Liver (tissue), 8 donors: ENCODE measurements at regions not wholly inside any gene's neighbourhood (a gene's known extent, or its start where the extent isn't known, plus 50 kb on each side); places are given as distances from the start of the nearest gene placed in this dataset.

Source experiments
- DNase-seq: peaks from one replicate; pipeline ENCODE4 v3.0.0-alpha.2; 2017; ENCODE audit warnings: low spot score
- H3K27ac ChIP-seq, 2 donors: one replicate each; pipeline ENCODE4 v1.7.0; 2013; ENCODE audit warnings: inconsistent platforms in 2 of 2, low read length in 2 of 2, control low read depth in 1 of 2, low read depth in 1 of 2, mild to moderate bottlenecking in 1 of 2
- H3K27me3 ChIP-seq, 4 donors: one replicate each; pipeline versions ENCODE4 v1.6.1 to v1.7.0; 2013; ENCODE audit warnings: low read length in 3 of 4, inconsistent platforms in 1 of 4, mild to moderate bottlenecking in 1 of 4, moderate library complexity in 1 of 4; ENCODE audit not compliant: control insufficient read depth in 4 of 4, insufficient read depth in 4 of 4
- H3K36me3 ChIP-seq, 4 donors: one replicate each; pipeline versions ENCODE4 v1.6.1 to v1.7.0; 2013; ENCODE audit warnings: low read length in 3 of 4, mild to moderate bottlenecking in 3 of 4, low read depth in 1 of 4, moderate library complexity in 1 of 4; ENCODE audit not compliant: control insufficient read depth in 4 of 4, insufficient read depth in 3 of 4
- H3K4me1 ChIP-seq, 4 donors: one replicate each; pipeline versions ENCODE4 v1.6.1 to v1.7.0; 2013; ENCODE audit warnings: low read length in 3 of 4, mild to moderate bottlenecking in 3 of 4, moderate library complexity in 1 of 4; ENCODE audit not compliant: control insufficient read depth in 4 of 4, insufficient read depth in 4 of 4
- H3K4me3 ChIP-seq, 3 donors: one replicate each; pipeline versions ENCODE4 v1.6.1 to v1.7.0; 2013; ENCODE audit warnings: low read length in 3 of 3, control low read depth in 1 of 3, low read depth in 1 of 3, mild to moderate bottlenecking in 1 of 3
- H3K9ac ChIP-seq, 2 donors: one replicate each; pipeline ENCODE4 v1.7.0; 2013; ENCODE audit warnings: low read length in 2 of 2, mild to moderate bottlenecking in 2 of 2, moderate library complexity in 2 of 2, control low read depth in 1 of 2, low read depth in 1 of 2
- H3K9me3 ChIP-seq, 4 donors: one replicate each; pipeline versions ENCODE4 v1.6.1 to v1.7.0; 2013; ENCODE audit warnings: low read length in 3 of 4; ENCODE audit not compliant: control insufficient read depth in 4 of 4
- ATF3 ChIP-seq: IDR thresholded peaks from 2 replicates; pipeline ENCODE4 v1.6.1; 2016; ENCODE audit warnings: antibody characterized with exemption
- CTCF ChIP-seq: fragments of 150-350 bp; IDR thresholded peaks from 2 replicates; pipeline ENCODE4 v1.5.1; 2017; ENCODE audit warnings: improper control_type of control experiment, low read depth, low read length; ENCODE audit not compliant: missing input control
- EGR1 ChIP-seq, 2 donors: IDR thresholded peaks; 2 replicates each; pipeline ENCODE4 v1.6.1; 2016 to 2018; ENCODE audit warnings: antibody characterized with exemption in 2 of 2, low read depth in 2 of 2
- FOXA1 ChIP-seq: IDR thresholded peaks from 2 replicates; pipeline ENCODE4 v1.6.1; 2016; ENCODE audit warnings: antibody characterized with exemption
- FOXA2 ChIP-seq: IDR thresholded peaks from 2 replicates; pipeline ENCODE4 v1.6.1; 2016; ENCODE audit warnings: antibody characterized with exemption
- GABPA ChIP-seq, 2 donors: IDR thresholded peaks in 1 of 2; conservative IDR thresholded peaks in 1 of 2; 2 replicates each; pipeline ENCODE4 v1.6.1; 2016; ENCODE audit warnings: antibody characterized with exemption in 2 of 2, mild to moderate bottlenecking in 1 of 2, moderate library complexity in 1 of 2
- HNF4A ChIP-seq, 2 donors: conservative IDR thresholded peaks; 2 replicates each; pipeline ENCODE4 v1.6.1; 2016; ENCODE audit warnings: antibody characterized with exemption in 2 of 2, mild to moderate bottlenecking in 2 of 2
- HNF4G ChIP-seq: IDR thresholded peaks from 2 replicates; pipeline ENCODE4 v1.6.1; 2016; ENCODE audit warnings: antibody characterized with exemption
- JUND ChIP-seq, 2 donors: IDR thresholded peaks; 2 replicates each; pipeline ENCODE4 v1.6.1; 2016; ENCODE audit warnings: antibody characterized with exemption in 2 of 2
- NR2F2 ChIP-seq: IDR thresholded peaks from 2 replicates; pipeline ENCODE4 v1.6.1; 2016; ENCODE audit warnings: antibody characterized with exemption
- RAD21 ChIP-seq, 2 donors: IDR thresholded peaks; 2 replicates each; pipeline ENCODE4 v1.6.1; 2016; ENCODE audit warnings: antibody characterized with exemption in 2 of 2, mild to moderate bottlenecking in 2 of 2
- REST ChIP-seq: IDR thresholded peaks from 2 replicates; pipeline ENCODE4 v1.6.1; 2016; ENCODE audit warnings: antibody characterized with exemption, mild to moderate bottlenecking
- RXRA ChIP-seq, 2 donors: IDR thresholded peaks; 2 replicates each; pipeline ENCODE4 v1.6.1; 2017 to 2018; ENCODE audit warnings: antibody characterized with exemption in 2 of 2, mild to moderate bottlenecking in 1 of 2
- SP1 ChIP-seq: IDR thresholded peaks from 2 replicates; pipeline ENCODE4 v1.6.1; 2018; ENCODE audit warnings: antibody characterized with exemption, mild to moderate bottlenecking
- TAF1 ChIP-seq: conservative IDR thresholded peaks from 2 replicates; pipeline ENCODE4 v1.6.1; 2016; ENCODE audit warnings: antibody characterized with exemption, mild to moderate bottlenecking
- YY1 ChIP-seq: IDR thresholded peaks from 2 replicates; pipeline ENCODE4 v1.6.1; 2016; ENCODE audit warnings: antibody characterized with exemption, mild to moderate bottlenecking
- ZBTB33 ChIP-seq: IDR thresholded peaks from 2 replicates; pipeline ENCODE4 v1.6.1; 2016; ENCODE audit warnings: antibody characterized with exemption
- WGBS: extraction: QIAGEN DNeasy Blood & Tissue Kit; methylation state at CpG from one replicate; pipeline ENCODE4 v1.1.7; 2013; 5-methylcytosine and 5-hydroxymethylcytosine counted together
- TF ChIP-seq, protein P1 (sequence below): IDR thresholded peaks from 2 replicates; pipeline ENCODE4 v1.6.1; 2016; ENCODE audit warnings: antibody characterized with exemption
- donor health status: healthy.
- donor health status: healthy.
- donor health status: healthy.
- donor health status: healthy.
- donor health status: healthy.

- no peak overlapping the region for H3K27ac ChIP-seq
- H3K9me3 ChIP-seq = peaks cover 0 to 5% (median 0%) of the 10 kb centered on the region in 4 donors
- H3K27me3 ChIP-seq = no peaks in the 10 kb centered on the region
- H3K4me3 ChIP-seq = no peak overlapping the region
- no peaks in the 10 kb centered on the region for H3K4me1 ChIP-seq
- H3K9ac ChIP-seq = no peak overlapping the region
- TF ChIP-seq ATF3 = no peak
- no peak for TF ChIP-seq EGR1 (IDR thresholded peaks at IDR 0.05; ENCODE audit: low read depth in 2 of 2)
- no peak for TF ChIP-seq YY1
- WGBS = 94% methylated on average over 3 of the region's 3 CpGs
- no peak for DNase-seq
- H3K36me3 ChIP-seq = no peaks in the 10 kb centered on the region
These were observed 289.5 kb upstream of the SLC30A5 start for GRCh38 chr5:68804343-68804742.

- Histone ChIP-seq H3K9me3 (peaks cover 0 to 5% (median 0%) of the 10 kb centered on the region in 4 donors), H3K27ac (no peak overlapping the region), H3K9ac (no peak overlapping the region), H3K27me3 (no peaks in the 10 kb centered on the region), H3K36me3 (no peaks in the 10 kb centered on the region), H3K4me3 (no peak overlapping the region), H3K4me1 (no peaks in the 10 kb centered on the region)
- TF ChIP-seq ATF3 = no peak
- DNase-seq = no peak
These were observed 288.4 kb upstream of the SLC30A5 start for GRCh38 chr5:68805444-68805843.

DNA sequence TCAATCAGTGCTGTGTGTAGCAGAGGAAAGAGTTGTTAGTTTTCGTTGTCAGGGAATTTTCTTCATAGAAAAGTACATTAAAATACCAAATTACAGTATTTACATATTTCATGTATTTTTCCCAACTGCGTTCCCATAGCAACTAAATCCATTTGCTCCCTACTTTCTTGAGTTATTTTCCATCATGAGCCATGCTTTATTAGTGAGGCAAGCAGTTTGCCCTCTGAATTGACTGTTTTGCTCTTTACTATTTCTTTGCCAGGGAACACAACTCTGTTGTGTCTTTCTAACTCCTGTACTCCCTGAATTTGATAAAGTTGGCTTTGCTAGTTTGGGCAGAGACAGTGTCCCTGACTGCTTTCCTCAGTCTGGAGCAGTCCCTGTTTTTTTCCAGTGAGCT is 276.2 kb upstream of the SLC30A5 start:
- no peak overlapping the region for H3K9ac ChIP-seq
- 85% methylated on average over 2 of the region's 2 CpGs for WGBS
- H3K9me3 ChIP-seq = no peaks in the 10 kb centered on the region
- H3K36me3 ChIP-seq = no peaks in the 10 kb centered on the region
- no peak for DNase-seq
- no peak overlapping the region for H3K4me3 ChIP-seq
- H3K27ac ChIP-seq = no peak overlapping the region
- TF ChIP-seq GABPA (IDR thresholded peaks at IDR 0.05 in 1 of 2, conservative IDR thresholded peaks at IDR 0.05 in 1 of 2) (no peak), FOXA1 (no peak), NR2F2 (no peak), EGR1 (IDR thresholded peaks at IDR 0.05; ENCODE audit: low read depth in 2 of 2) (no peak), HNF4A (conservative IDR thresholded peaks at IDR 0.05) (no peak), RXRA (IDR thresholded peaks at IDR 0.05) (no peak), FOXA2 (no peak), YY1 (no peak), ATF3 (no peak), REST (no peak), HNF4G (no peak), SP1 (no peak), RAD21 (IDR thresholded peaks at IDR 0.05) (no peak), CTCF (no peak), TAF1 (no peak), JUND (IDR thresholded peaks at IDR 0.05) (no peak), ZBTB33 (no peak)
- TF ChIP-seq, protein P1, sequence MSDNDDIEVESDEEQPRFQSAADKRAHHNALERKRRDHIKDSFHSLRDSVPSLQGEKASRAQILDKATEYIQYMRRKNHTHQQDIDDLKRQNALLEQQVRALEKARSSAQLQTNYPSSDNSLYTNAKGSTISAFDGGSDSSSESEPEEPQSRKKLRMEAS = no peak
- H3K27me3 ChIP-seq = no peaks in the 10 kb centered on the region
- H3K4me1 ChIP-seq = no peaks in the 10 kb centered on the region
